Neutrophil (primary cell): ENCODE measurements at regions not wholly inside any gene's neighbourhood (a gene's known extent, or its start where the extent isn't known, plus 50 kb on each side); places are given as distances from the start of the nearest gene placed in this dataset.

Source experiments
- H3K27ac ChIP-seq: fragments of 200-600 bp; sonication (generic); 2 replicates; pipeline ENCODE4 v1.5.1; 2016; ENCODE audit warnings: mild to moderate bottlenecking, moderate library complexity
- H3K27me3 ChIP-seq: fragments of 200-600 bp; sonication (generic); 2 replicates; pipeline ENCODE4 v1.6.0; 2016; ENCODE audit warnings: mild to moderate bottlenecking
- H3K36me3 ChIP-seq: fragments of 200-600 bp; sonication (generic); 2 replicates; pipeline ENCODE4 v1.5.1; 2017
- H3K4me1 ChIP-seq, 2 experiments: fragments of 200-600 bp in 1 of 2; sonication (generic) in 1 of 2; 1 replicate in 1 of 2; 2 replicates in 1 of 2; pipeline versions ENCODE4 v1.5.1 to v1.6.1; 2013 to 2016; ENCODE audit warnings: low read depth in 1 of 2, low read length in 1 of 2, mild to moderate bottlenecking in 1 of 2, moderate library complexity in 1 of 2; ENCODE audit not compliant: control insufficient read depth in 1 of 2, insufficient read depth in 1 of 2
- H3K4me3 ChIP-seq, 2 experiments: fragments of 200-600 bp in 1 of 2; sonication (generic) in 1 of 2; 1 replicate in 1 of 2; 2 replicates in 1 of 2; pipeline ENCODE4 v1.5.1; 2013 to 2016; ENCODE audit warnings: low read depth in 1 of 2, low read length in 1 of 2, mild to moderate bottlenecking in 1 of 2, moderate library complexity in 1 of 2
- H3K9me3 ChIP-seq: fragments of 200-600 bp; sonication (generic); 2 replicates; pipeline ENCODE4 v1.5.1; 2016
- CTCF ChIP-seq: fragments of 200-600 bp; sonication (generic); IDR thresholded peaks from 2 replicates; pipeline ENCODE4 v1.5.1; 2016; ENCODE audit warnings: antibody characterized with exemption

- TF ChIP-seq CTCF = no peak
- Histone ChIP-seq H3K9me3 (no peaks in the 10 kb centered on the region), H3K36me3 (no peaks in the 10 kb centered on the region)
Measured at GRCh38 chr10:31197886-31198285, 121.1 kb upstream of the ZEB1 start.

GRCh38 chr10:31204090-31204489 lies 114.9 kb upstream of the ZEB1 start:
- Histone ChIP-seq H3K4me1 (no peaks in the 10 kb centered on the region), H3K36me3 (no peaks in the 10 kb centered on the region), H3K27me3 (no peaks in the 10 kb centered on the region), H3K27ac (no peak overlapping the region), H3K4me3 (no peak overlapping the region), H3K9me3 (no peaks in the 10 kb centered on the region)
- no peak for TF ChIP-seq CTCF

More at GRCh38 chr10:31197886-31198285, 121.1 kb upstream of the ZEB1 start:
- Histone ChIP-seq H3K4me3 (no peak overlapping the region), H3K27ac (no peak overlapping the region), H3K27me3 (no peaks in the 10 kb centered on the region), H3K4me1 (no peaks in the 10 kb centered on the region)

GRCh38 chr10:31207636-31208035 lies 111.4 kb upstream of the ZEB1 start:
- Histone ChIP-seq H3K4me3 (no peak overlapping the region), H3K9me3 (no peaks in the 10 kb centered on the region), H3K27me3 (no peaks in the 10 kb centered on the region), H3K4me1 (no peaks in the 10 kb centered on the region), H3K27ac (no peak overlapping the region), H3K36me3 (no peaks in the 10 kb centered on the region)
- no peak for TF ChIP-seq CTCF

GRCh38 chr10:31209478-31209877 lies 109.5 kb upstream of the ZEB1 start:
- Histone ChIP-seq H3K27me3 (no peaks in the 10 kb centered on the region), H3K9me3 (no peaks in the 10 kb centered on the region), H3K36me3 (no peaks in the 10 kb centered on the region), H3K4me1 (no peaks in the 10 kb centered on the region), H3K4me3 (no peak overlapping the region), H3K27ac (no peak overlapping the region)
- TF ChIP-seq CTCF = no peak

- no peak for TF ChIP-seq CTCF
- Histone ChIP-seq H3K4me3 (no peak overlapping the region), H3K36me3 (no peaks in the 10 kb centered on the region), H3K9me3 (no peaks in the 10 kb centered on the region), H3K27me3 (no peaks in the 10 kb centered on the region), H3K27ac (no peak overlapping the region), H3K4me1 (no peaks in the 10 kb centered on the region)
Measured at GRCh38 chr10:31210190-31210589, 108.8 kb upstream of the ZEB1 start.

GRCh38 chr10:31213959-31214358 lies 105.1 kb upstream of the ZEB1 start:
- no peak overlapping the region for H3K27ac ChIP-seq
- H3K27me3 ChIP-seq = no peaks in the 10 kb centered on the region
- H3K36me3 ChIP-seq = no peaks in the 10 kb centered on the region
- H3K9me3 ChIP-seq = no peaks in the 10 kb centered on the region
- H3K4me1 ChIP-seq = no peaks in the 10 kb centered on the region
- no peak for TF ChIP-seq CTCF
- H3K4me3 ChIP-seq = no peak overlapping the region
